CD14-positive monocyte (primary cell): ENCODE measurements at regions not wholly inside any gene's neighbourhood (a gene's known extent, or its start where the extent isn't known, plus 50 kb on each side); places are given as distances from the start of the nearest gene placed in this dataset.

Source experiments
- DNase-seq, 3 donors: peaks; one replicate each; pipeline ENCODE4 v3.0.0-alpha.2; 2011 to 2022
- H2AFZ ChIP-seq: 2 replicates; pipeline ENCODE4 v1.6.0; 2012; ENCODE audit warnings: mild to moderate bottlenecking, low read depth, low read length, inconsistent platforms; ENCODE audit not compliant: insufficient read depth, poor library complexity, severe bottlenecking
- H3K27ac ChIP-seq, 2 donors: 1 replicate in 1 of 2; 2 replicates in 1 of 2; pipeline ENCODE4 v1.5.1; 2012 to 2013; ENCODE audit warnings: low read length in 2 of 2, control low read depth in 1 of 2, inconsistent platforms in 1 of 2, low read depth in 1 of 2, mild to moderate bottlenecking in 1 of 2
- H3K27me3 ChIP-seq, 2 donors: one replicate each; pipeline versions ENCODE4 v1.6.0 to v1.6.1; 2011 to 2013; ENCODE audit warnings: low read length in 2 of 2; ENCODE audit not compliant: control insufficient read depth in 2 of 2, insufficient read depth in 2 of 2
- H3K36me3 ChIP-seq, 2 donors: replicated peaks in 1 of 2; 1 replicate in 1 of 2; 2 replicates in 1 of 2; pipeline versions ENCODE4 v1.5.1 to v1.6.1; 2012 to 2013; ENCODE audit warnings: low read length in 2 of 2, control low read depth in 1 of 2, inconsistent platforms in 1 of 2, mild to moderate bottlenecking in 1 of 2; ENCODE audit not compliant: insufficient read depth in 2 of 2, control insufficient read depth in 1 of 2
- H3K4me1 ChIP-seq, 2 donors: 1 replicate in 1 of 2; 2 replicates in 1 of 2; pipeline versions ENCODE4 v1.5.1 to v1.6.1; 2012 to 2013; ENCODE audit warnings: low read length in 2 of 2, control low read depth in 1 of 2, inconsistent platforms in 1 of 2, mild to moderate bottlenecking in 1 of 2, moderate library complexity in 1 of 2; ENCODE audit not compliant: insufficient read depth in 2 of 2, control insufficient read depth in 1 of 2
- H3K4me2 ChIP-seq: replicated peaks from 2 replicates; pipeline ENCODE3; 2012; ENCODE audit warnings: low read length, moderate library complexity, mild to moderate bottlenecking; ENCODE audit not compliant: poor library complexity, severe bottlenecking; ENCODE audit errors: extremely low read depth
- H3K4me3 ChIP-seq, 3 experiments: fragments of 200-600 bp in 1 of 3; sonication (generic) in 1 of 3; replicated peaks in 1 of 3; 1 replicate in 2 of 3; 2 replicates in 1 of 3; pipeline ENCODE4 v1.5.1; 2011 to 2013; ENCODE audit warnings: low read length in 3 of 3, mild to moderate bottlenecking in 3 of 3, control low read depth in 2 of 3, low read depth in 2 of 3, inconsistent platforms in 1 of 3, moderate library complexity in 1 of 3
- H3K79me2 ChIP-seq: 2 replicates; pipeline ENCODE4 v1.6.0; 2012; ENCODE audit warnings: mild to moderate bottlenecking, control low read depth, inconsistent platforms, low read length, moderate library complexity; ENCODE audit not compliant: insufficient read depth
- H3K9ac ChIP-seq: 2 replicates; pipeline ENCODE4 v1.6.0; 2017; ENCODE audit warnings: low read length, mild to moderate bottlenecking; ENCODE audit not compliant: insufficient read depth, poor library complexity, severe bottlenecking
- H3K9me3 ChIP-seq, 2 donors: replicated peaks in 1 of 2; 1 replicate in 1 of 2; 2 replicates in 1 of 2; pipeline versions ENCODE4 v1.5.1 to v1.6.1; 2012 to 2013; ENCODE audit warnings: low read length in 2 of 2, control low read depth in 1 of 2; ENCODE audit not compliant: control insufficient read depth in 1 of 2, insufficient read depth in 1 of 2
- H4K20me1 ChIP-seq: 2 replicates; pipeline ENCODE4 v1.6.0; 2012; ENCODE audit warnings: mild to moderate bottlenecking, low read length, control low read depth, moderate library complexity; ENCODE audit not compliant: insufficient read depth
- H3K27ac Mint-ChIP-seq, 7 donors: one replicate each; pipeline ENCODE4 v1.8.0; 2020; ENCODE audit warnings: mild to moderate bottlenecking in 7 of 7, mixed read lengths in 7 of 7, moderate library complexity in 6 of 7, inconsistent platforms in 2 of 7
- H3K27me3 Mint-ChIP-seq, 3 donors: one replicate each; pipeline ENCODE4 v1.8.0; 2021 to 2022; ENCODE audit warnings: low read depth in 3 of 3, mild to moderate bottlenecking in 3 of 3, mixed read lengths in 3 of 3, moderate library complexity in 3 of 3, inconsistent platforms in 1 of 3
- H3K36me3 Mint-ChIP-seq, 2 donors: one replicate each; pipeline ENCODE4 v1.8.0; 2020; ENCODE audit warnings: mixed read lengths in 2 of 2, inconsistent platforms in 1 of 2, mild to moderate bottlenecking in 1 of 2
- H3K4me1 Mint-ChIP-seq: one replicate; pipeline ENCODE4 v1.8.0; 2020; ENCODE audit warnings: mild to moderate bottlenecking, mixed read lengths
- H3K4me3 Mint-ChIP-seq, 2 donors: one replicate each; pipeline ENCODE4 v1.8.0; 2020; ENCODE audit warnings: mild to moderate bottlenecking in 2 of 2, mixed read lengths in 2 of 2, moderate library complexity in 1 of 2
- H3K9me3 Mint-ChIP-seq, 7 donors: one replicate each; pipeline ENCODE4 v1.8.0; 2020 to 2022; ENCODE audit warnings: mixed read lengths in 7 of 7, mild to moderate bottlenecking in 6 of 7, moderate library complexity in 6 of 7, inconsistent platforms in 2 of 7
- CTCF ChIP-seq: fragments of 200-600 bp; IDR thresholded peaks from one replicate; pipeline ENCODE4 v1.8.0; 2022; ENCODE audit warnings: antibody characterized with exemption, mild to moderate bottlenecking
- WGBS: methylation state at CpG from one replicate; pipeline ENCODE4 v1.1.5; 2013; ENCODE audit warnings: missing lambda C conversion rate; ENCODE audit not compliant: insufficient coverage; 5-methylcytosine and 5-hydroxymethylcytosine counted together
- intact Hi-C, 2 donors: fragments of 100-400 bp; cut with micrococcal nuclease; formaldehyde crosslinking; loops; one replicate each; pipeline versions ENCODE4 v1.15.0 to v1.15.1; 2023

- Histone ChIP-seq H3K79me2 (no peaks in the 10 kb centered on the region), H3K4me3 (no peak overlapping the region), H4K20me1 (no peaks in the 10 kb centered on the region), H3K4me1 (no peaks in the 10 kb centered on the region), H3K27ac (no peak overlapping the region), H3K36me3 (no peaks in the 10 kb centered on the region), H3K9ac (no peak overlapping the region), H3K9me3 (peaks cover 0 to 9% of the 10 kb centered on the region in 2 donors), H2AFZ (no peak overlapping the region), H3K27me3 (peaks cover 0 to 3% of the 10 kb centered on the region in 2 donors), H3K4me2 (no peak overlapping the region)
- Mint-ChIP-seq H3K27me3 (peaks cover 0 to 3% (median 0%) of the 10 kb centered on the region in 3 donors), H3K36me3 (no peaks in the 10 kb centered on the region), H3K4me1 (no peaks in the 10 kb centered on the region), H3K4me3 (no peak overlapping the region), H3K9me3 (peaks cover 0 to 11% (median 4%) of the 10 kb centered on the region in 7 donors), H3K27ac (no peak overlapping the region)
- intact Hi-C loops: no loop called here
- WGBS: 80% methylated on average over 1 of the region's 1 CpG
- TF ChIP-seq CTCF: no peak
- no peak for DNase-seq
Observed at GRCh38 chr9:7242126-7242525, 484.4 kb downstream of the KDM4C start.

GRCh38 chr9:7241694-7242093, 483.9 kb downstream of the KDM4C start:
- no CpG with 5 or more reads among the region's 2 CpGs for WGBS
- H3K79me2 ChIP-seq: no peaks in the 10 kb centered on the region
- no peak overlapping the region for H3K9ac ChIP-seq
- H3K4me1 ChIP-seq: no peaks in the 10 kb centered on the region
- H3K4me3 ChIP-seq: no peak overlapping the region
- no peak overlapping the region for H2AFZ ChIP-seq
- H3K4me2 ChIP-seq: no peak overlapping the region
- H4K20me1 ChIP-seq: no peaks in the 10 kb centered on the region
- H3K27ac ChIP-seq: no peak overlapping the region
- Mint-ChIP-seq H3K27ac (no peak overlapping the region), H3K36me3 (no peaks in the 10 kb centered on the region), H3K4me3 (no peak overlapping the region), H3K4me1 (no peaks in the 10 kb centered on the region), H3K27me3 (peaks cover 0 to 3% (median 0%) of the 10 kb centered on the region in 3 donors), H3K9me3 (peaks cover 0 to 11% (median 4%) of the 10 kb centered on the region in 7 donors)
- H3K9me3 ChIP-seq: peaks cover 0 to 9% of the 10 kb centered on the region in 2 donors
- H3K27me3 ChIP-seq: peaks cover 0 to 3% of the 10 kb centered on the region in 2 donors
- intact Hi-C loops: no loop called here
- no peak for TF ChIP-seq CTCF
- DNase-seq: no peak
- no peaks in the 10 kb centered on the region for H3K36me3 ChIP-seq
